ENCODE measurements at regions not wholly inside any gene's neighbourhood (a gene's known extent, or its start where the extent isn't known, plus 50 kb on each side); places are given as distances from the start of the nearest gene placed in this dataset.

DNA sequence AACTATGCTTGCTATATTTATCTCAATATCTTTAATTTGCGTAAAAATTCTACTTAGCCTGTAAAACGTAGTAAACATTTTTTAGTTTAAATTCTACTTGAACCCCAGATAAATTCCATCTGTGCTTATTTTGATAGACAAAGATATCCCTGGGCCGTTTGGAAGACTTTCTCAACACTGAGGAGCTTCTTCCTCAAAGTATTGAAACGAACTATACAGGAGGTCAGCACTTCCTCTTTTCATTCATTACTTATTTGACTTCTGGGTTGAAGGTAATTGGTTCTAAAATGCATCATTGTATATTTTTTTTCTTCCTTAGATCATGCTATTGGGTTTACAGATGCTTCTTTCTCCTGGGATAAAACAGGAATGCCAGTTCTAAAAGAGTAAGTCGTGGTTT lies 74.7 kb downstream of the HSPA13 start:
- Mint-ChIP-seq H3K27me3 (ENCODE audit: insufficient read depth) (no peaks in the 10 kb centered on the region; the same call in 1 of the 2 replicates), H3K4me3 (no peak overlapping the region), H3K27ac (no peak overlapping the region), H3K9me3 (no peaks in the 10 kb centered on the region), H3K4me1 (ENCODE audit: low read depth) (no peaks in the 10 kb centered on the region), H3K36me3 (ENCODE audit: low read depth) (no peaks in the 10 kb centered on the region)
- TF ChIP-seq CTCF (IDR thresholded peaks at IDR 0.05) = no peak
- DNase-seq = no peak

DNA sequence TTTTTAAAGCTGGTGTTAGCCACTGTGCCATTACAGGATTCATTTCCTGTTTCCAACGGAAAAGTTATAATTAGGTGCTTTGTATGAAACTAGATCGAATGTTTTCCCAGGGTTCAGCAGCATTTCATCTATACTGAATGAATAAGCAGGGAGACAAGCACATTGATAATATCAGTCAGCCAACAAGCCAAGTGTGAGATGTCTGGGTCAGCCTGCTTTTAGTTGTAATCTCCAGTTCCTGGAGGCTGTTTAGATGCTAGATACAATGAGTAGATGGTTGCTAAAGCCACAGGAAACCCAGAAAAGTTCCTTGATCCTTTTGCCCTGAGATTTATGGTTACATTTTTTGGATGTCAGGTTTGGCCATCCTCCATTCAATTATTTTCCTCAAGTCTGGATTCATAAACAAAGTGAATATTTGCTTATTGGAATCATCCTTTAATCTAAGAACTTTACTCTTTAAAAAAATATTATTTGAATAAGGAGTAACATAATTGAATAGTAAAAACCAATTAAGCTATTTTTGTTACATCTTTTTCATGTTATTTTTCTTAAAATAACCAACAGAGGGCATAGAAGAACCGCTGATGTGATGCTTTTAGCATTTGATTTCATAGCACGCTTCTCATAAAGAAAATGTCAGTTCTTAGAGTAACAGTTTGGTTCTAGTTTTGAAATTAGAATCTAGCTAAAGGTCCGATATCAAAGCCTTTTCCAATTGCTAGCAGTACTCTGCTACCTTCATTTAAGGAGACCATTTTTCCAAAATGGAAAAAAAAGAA lies 76.6 kb downstream of the HSPA13 start:
- H3K36me3 Mint-ChIP-seq (ENCODE audit: low read depth) = no peaks in the 10 kb centered on the region
- no peaks in the 10 kb centered on the region for H3K9me3 Mint-ChIP-seq
- H3K4me1 Mint-ChIP-seq (ENCODE audit: low read depth) = no peaks in the 10 kb centered on the region
- H3K27ac Mint-ChIP-seq = no peak overlapping the region
- no peak for DNase-seq
- TF ChIP-seq CTCF (IDR thresholded peaks at IDR 0.05) = peak; percentile 44; the same call in 1 of the 2 replicates
- no peaks in the 10 kb centered on the region for H3K27me3 Mint-ChIP-seq (ENCODE audit: insufficient read depth)
- H3K4me3 Mint-ChIP-seq = no peak overlapping the region

GRCh38 chr21:14303731-14304488 lies 79.0 kb downstream of the HSPA13 start:
- Mint-ChIP-seq H3K27me3 (ENCODE audit: insufficient read depth) (peaks cover under 1% of the 10 kb centered on the region; the same call in 1 of the 2 replicates), H3K36me3 (ENCODE audit: low read depth) (no peaks in the 10 kb centered on the region), H3K4me3 (no peak overlapping the region), H3K27ac (no peak overlapping the region), H3K4me1 (ENCODE audit: low read depth) (no peaks in the 10 kb centered on the region), H3K9me3 (no peaks in the 10 kb centered on the region; the same call in 1 of the 2 replicates)
- no peak for DNase-seq
- TF ChIP-seq CTCF (IDR thresholded peaks at IDR 0.05) = no peak

DNA sequence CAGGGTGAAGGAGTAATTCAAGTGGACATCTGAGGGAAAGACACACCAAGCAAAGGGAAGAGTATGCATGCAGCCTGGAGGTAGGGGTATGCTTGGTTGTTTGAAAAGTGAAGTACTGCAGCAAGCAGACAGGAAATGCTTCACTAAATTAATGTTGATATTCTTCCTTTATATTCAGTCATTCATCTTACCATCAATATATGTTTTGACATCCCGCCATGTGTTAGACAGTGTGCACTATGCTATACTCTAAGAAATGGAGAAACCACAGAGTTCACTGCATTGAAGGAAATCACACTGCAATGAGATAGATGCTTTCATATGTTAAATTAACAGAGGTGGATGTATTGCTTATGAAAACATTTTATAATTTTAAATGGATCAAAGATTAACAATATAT lies 82.9 kb downstream of the HSPA13 start:
- peaks cover 2% of the 10 kb centered on the region; the same call in 1 of the 2 replicates for H3K27me3 Mint-ChIP-seq (ENCODE audit: insufficient read depth)
- H3K4me3 Mint-ChIP-seq = no peak overlapping the region
- no peaks in the 10 kb centered on the region for H3K4me1 Mint-ChIP-seq (ENCODE audit: low read depth)
- no peak for TF ChIP-seq CTCF (IDR thresholded peaks at IDR 0.05)
- H3K27ac Mint-ChIP-seq = no peak overlapping the region
- H3K9me3 Mint-ChIP-seq = no peaks in the 10 kb centered on the region; the same call in 1 of the 2 replicates
- DNase-seq = no peak
- H3K36me3 Mint-ChIP-seq (ENCODE audit: low read depth) = no peaks in the 10 kb centered on the region

DNA sequence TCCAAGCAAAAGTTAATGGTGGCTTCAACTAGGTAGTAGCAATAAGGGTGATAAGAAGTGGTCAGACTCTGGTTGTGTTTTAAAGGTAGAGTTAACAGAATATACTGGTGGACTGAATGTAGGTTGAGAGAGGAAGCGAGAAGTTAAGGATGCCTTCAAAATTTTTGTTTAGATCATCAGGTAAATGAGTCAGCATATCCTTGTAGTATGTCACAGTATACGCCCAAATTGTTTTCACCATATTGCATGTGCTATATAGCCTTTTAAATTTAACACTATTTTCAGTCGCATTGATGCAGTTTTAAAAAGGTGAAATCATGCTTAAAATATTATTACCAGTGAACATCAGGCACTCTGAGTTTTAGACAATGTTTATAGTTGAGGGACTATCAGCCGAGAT lies 74.6 kb downstream of the RBM11 start:
- H3K4me3 Mint-ChIP-seq = no peak overlapping the region
- H3K4me1 Mint-ChIP-seq (ENCODE audit: low read depth) = no peaks in the 10 kb centered on the region
- H3K27me3 Mint-ChIP-seq (ENCODE audit: insufficient read depth) = no peaks in the 10 kb centered on the region
- TF ChIP-seq CTCF (IDR thresholded peaks at IDR 0.05) = no peak
- no peak for DNase-seq
- no peak overlapping the region for H3K27ac Mint-ChIP-seq
- H3K36me3 Mint-ChIP-seq (ENCODE audit: low read depth) = no peaks in the 10 kb centered on the region
- H3K9me3 Mint-ChIP-seq = no peaks in the 10 kb centered on the region
